Epidermal melanocyte (primary cell): ENCODE measurements at regions not wholly inside any gene's neighbourhood (a gene's known extent, or its start where the extent isn't known, plus 50 kb on each side); places are given as distances from the start of the nearest gene placed in this dataset.

Source experiments
- DNase-seq: peaks from one replicate; pipeline ENCODE4 v3.0.0; 2011; ENCODE audit warnings: low spot score; ENCODE audit not compliant: insufficient read length

DNA sequence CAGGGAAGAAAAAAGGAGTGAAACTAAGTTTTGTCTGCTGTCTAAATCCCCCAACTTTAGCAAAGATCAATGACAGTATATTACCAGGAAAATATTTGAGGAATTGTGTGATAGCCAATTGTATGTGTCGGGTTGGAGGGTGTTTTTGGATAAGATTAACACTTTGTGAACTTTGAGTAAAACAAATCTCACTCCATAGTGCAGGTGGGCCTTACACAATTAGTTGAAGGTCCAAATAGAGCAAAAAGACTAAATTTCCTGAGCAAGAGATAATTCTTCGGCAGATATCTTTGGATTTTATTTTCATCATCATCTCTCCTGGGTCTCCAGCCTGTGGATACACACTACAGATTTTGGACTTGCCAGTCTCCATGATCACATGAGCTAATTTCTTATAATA, 152.8 kb upstream of the CWC22 start:
- DNase-seq = no peak

DNA sequence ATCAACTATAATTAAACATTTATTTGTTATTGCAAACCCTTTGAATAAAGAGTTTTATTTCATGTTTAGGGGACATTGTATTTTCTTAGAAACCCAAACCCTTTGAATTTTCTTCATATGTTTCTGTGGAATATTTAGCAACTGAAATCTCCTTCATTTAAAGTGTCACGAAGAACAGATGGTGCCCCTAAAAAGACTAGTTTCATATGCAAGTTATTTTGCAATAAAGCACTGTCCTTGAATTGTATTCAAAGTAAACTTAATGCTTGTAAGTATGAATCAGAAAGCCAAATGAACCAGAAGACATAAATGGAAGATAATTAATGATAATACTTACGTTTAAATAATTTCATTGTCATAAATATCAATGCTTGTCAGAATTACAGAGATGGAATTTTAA, 151.9 kb upstream of the CWC22 start:
- DNase-seq = no peak

DNA sequence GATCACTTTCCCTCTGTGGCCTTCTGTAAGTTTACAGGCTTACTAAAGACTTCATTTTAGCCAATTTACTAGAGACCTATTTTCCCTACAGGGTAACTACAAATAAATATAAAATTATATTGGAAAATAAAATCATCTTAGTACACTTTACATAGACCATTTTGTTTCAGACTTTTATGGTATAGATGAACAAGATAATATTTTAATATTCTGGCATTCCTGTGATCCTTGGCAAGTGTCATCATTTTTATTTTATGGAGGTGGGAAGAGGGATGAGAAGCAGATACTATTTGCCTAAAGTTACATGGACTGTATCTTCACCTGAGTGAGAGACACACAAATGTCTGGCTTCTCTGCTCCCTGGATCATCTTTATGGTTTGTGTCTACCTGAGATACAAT, 149.6 kb upstream of the CWC22 start:
- DNase-seq = no peak

GRCh38 chr2:180150606-180151005, 143.5 kb upstream of the CWC22 start:
- no peak for DNase-seq

GRCh38 chr2:180146541-180146940, 139.4 kb upstream of the CWC22 start:
- no peak for DNase-seq

- DNase-seq = no peak
Measured at GRCh38 chr2:180146114-180146513, 139.0 kb upstream of the CWC22 start.

DNA sequence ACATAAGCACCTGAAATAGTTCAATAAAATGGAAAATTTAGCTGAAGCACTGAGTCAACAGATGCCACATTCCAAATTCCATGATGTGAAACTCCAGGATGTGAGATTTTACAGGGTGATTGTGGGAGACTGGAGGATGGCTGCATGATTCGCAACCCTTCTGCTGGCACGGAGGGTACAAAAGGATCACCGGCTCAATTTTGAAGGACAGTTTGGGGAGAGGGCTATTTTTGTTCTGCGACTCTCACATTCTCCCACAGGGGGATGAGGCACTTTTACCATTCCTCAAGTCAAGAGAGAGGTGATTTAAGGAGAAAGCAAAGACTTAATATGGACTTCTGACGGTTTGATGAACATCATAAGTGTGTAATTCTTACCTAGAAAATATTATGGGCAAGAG, 138.1 kb upstream of the CWC22 start:
- DNase-seq = no peak

DNA sequence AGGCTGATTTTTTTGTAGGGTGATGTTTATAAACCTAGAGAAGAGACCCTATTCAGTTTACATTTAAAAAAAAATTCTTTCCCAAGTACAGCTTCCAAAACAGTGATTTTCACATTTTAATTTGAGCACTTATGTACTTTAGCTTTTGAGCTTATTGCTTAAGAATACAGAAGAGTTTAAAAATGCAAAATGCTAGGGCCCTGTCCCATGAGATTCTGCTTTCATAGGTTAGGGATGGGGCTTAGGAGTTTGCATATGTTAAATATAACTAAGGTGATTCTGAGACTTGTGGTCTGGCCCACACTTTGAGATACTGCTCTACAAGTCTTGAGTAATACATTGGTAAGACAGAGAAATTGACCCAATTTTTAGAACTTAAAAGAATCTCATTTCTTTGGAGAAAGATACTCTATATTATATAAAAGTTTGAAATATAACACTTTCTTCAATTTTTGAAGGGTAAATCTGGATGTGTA, 137.3 kb upstream of the CWC22 start:
- no peak for DNase-seq

DNA sequence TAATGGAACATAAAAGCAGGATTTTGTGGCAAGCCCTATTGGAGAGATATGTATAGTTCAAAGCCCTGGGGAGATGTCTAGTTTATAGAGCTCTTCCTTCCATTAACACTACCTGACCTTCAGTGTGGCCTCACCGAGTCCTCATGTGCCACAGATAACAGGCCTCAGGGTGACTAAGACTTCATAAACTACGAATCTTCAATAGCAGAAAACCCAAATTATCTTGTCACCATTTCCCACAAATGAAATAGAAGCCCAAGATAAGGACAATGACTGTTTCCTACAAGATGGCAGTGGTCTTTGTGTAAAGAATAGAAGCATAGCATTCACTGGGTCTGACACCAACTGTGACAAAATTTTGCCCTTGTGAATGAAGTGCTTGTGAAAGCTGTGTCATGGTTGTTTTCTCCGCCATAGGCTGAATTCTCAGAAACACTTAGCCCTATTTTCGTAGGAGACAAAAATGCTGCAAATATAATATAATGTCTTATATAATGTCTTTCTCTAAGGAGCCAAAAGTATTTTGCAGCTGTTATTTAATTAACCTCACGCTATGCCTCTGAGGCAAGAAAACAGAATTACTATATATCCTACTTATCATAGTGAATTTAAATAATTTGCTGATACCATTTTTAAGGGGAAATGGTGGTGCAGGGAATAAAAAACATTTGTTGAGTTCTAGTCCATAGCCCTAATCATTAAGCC, 136.7 kb upstream of the CWC22 start:
- no peak for DNase-seq

DNA sequence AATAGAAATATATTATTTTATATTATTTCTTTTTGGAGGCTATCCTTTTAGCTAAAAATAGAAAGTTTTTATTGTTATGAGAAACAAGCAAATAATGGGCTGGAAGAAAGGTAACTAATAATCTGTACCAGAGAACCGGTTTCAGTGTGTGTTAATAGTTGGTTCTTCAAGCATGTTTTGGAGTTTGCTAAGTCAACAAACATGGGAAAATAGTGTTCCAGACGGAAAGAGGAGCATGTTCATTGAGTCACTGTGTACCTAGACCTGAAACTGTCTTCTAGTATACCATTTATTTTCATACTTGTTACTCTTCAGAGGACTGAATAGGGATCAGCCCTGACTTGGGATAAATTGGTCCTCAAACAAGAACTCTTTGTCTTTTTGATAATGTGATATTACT, 134.5 kb upstream of the CWC22 start:
- DNase-seq = no peak

DNA sequence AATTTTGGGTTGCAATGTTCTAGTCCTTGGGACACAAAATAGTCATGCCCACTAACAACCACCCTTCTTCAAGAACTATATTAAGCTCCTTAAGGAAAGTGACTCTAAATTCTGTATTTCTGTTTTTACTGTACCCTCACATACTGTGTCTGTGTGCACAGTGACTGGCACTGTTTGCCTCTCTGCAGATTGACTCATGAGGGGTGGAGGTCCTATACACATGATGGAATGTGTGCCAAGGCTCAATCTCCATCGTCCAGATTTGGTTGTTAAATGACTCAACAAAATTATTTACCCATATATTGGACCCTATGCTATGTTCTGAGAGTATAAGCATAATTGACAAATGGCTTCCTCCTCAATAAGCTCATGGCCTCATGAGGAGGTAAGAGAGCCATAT, 126.6 kb upstream of the CWC22 start:
- DNase-seq = no peak

DNA sequence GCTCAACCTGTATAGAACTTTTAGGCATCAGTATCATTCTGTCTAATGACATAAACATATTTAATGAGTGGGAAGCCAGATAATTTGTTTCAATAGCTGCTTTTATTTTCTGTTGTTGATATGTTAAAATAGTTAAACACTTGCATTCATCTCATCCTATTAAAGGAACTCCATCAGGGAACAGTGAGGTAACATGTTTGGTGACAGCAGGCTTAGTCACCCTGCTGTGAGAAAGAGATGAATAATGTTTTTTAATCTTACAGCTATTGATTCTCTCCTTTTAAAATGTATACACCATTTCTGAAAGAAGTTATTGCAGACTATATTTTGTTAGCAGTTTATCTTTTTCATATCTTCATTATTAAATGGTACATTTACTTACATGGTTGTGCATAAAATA, 123.3 kb upstream of the CWC22 start:
- no peak for DNase-seq

DNA sequence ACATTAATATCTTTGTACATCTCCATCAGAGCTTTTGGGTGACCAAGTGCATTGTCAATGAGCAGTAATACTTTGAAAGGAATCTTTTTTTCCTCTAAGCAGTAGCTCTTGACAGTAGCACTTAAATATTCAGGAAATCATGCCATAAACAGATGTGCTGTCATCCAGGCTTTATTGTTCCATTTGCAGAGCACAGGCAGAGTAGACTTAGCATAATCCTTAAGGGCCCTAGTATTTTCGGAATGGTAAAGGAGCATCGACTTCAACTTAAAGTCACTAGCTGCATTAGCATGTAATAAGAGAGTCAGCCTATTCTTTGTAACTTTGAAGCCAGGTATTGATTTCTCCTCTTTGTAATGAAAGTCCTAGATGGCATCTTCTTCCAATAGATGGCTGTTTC, 121.8 kb upstream of the CWC22 start:
- DNase-seq = no peak

DNA sequence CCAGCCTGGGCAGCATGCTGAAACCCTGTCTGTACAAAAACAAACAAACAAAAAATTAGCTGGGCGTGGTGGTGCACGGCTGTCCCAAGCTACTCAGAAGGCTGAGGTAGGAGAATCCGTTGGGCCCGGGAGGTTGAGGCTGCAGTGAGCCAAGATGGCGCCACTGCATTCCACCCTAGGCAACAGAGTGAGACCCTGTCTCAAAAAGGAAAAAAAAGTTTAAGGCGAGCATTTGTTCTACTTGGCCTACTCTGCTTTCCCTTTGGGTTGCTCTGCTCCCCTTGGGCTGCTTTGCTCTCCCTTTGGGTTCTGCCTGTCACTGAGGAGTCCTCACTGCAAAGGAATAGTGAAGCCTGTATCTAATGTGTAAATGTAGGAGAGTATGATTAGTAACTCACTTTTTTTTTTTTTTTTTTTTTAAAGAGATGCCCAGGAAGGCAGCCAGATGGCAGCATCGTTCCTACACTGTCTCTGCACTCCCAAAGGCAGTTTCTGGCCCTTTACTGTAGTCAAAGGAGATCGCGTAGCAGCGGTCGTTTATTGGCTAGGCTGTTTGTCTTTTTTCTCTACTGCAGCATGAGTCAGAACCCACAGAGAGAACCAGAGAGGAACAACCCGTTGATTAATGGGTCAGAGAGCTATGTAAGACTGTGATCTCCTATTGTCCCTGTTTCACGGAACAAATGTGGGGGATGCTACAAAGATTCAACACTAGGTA, 118.3 kb upstream of the CWC22 start:
- peak; percentile 56 for DNase-seq

DNA sequence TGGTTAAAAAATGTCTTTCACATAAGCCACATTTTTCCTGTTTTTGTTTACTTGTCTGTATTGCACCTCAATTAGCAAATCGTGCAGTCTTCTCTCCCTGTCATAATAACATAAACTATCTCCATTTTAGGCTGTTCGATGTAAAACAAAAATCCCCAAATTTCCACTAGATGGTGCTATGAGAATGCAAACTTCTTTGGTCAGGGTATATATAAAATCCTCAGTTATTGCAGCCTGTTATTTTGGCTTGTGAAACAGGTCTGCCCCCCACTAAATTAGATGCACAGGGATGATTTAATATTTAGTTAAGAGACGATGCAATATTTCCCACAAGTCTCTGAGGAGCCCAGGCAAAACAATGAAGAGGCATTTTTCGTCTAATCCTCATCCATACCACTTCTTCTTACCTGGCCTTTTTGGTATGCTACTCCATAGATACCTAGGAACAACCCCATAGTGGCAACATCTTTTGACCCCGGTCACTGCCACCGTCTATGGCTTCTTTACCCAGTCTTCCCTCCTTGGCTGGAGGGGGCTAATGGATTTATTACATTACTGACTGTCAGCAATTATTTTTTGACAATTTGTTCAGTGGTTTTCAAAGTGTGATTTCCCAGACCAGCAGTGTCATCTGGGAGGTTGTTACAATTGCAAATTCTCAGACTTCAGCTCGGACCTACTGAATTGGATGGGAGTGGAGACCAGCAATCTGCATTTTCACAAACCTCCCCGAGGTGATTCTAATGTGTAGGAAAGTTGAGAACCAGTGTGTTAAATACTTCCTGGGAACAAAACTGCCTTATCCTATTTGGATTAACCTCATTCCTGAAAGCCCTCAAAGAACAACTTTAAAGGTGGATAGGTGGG, 117.4 kb upstream of the CWC22 start:
- peak; percentile 15 for DNase-seq

DNA sequence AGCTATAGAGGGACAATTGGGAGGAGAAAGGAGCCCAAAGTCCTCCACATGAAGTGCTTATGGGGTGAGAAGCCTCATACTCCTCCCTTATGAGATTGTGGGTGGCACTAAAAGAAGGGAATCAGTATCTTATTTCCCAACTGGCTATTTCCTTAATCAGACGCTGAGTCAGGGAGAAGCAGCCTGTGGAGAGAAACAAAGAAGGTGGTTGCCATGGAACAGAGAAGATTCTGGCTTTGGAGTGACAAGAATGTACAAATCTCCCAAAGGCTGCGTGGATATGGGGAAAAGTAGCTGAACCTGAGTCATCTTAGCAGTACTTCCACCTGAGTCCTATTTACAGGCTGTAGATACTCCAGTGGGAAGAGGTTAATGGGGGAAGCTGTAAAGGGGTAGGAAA, 115.8 kb upstream of the CWC22 start:
- no peak for DNase-seq

DNA sequence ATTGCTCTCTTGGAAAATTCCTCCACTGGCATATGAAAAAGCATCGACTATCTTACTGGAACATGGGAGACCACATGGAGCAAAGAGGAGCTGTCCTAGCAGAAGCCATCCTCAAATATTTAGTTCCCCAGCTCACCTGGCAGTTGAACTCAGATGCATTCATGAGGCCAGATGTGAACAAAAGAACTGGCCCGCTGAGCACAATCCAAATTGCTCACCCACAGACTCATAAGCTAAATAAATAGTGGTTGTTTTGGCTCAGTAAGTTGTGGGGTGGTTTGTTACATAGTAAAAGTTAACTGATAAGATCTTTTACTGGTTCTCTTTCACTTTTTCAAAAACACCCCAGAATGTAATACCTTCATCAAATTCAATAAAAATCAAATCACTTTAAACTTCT, 108.6 kb upstream of the CWC22 start:
- DNase-seq = no peak

GRCh38 chr2:180115269-180115668, 108.2 kb upstream of the CWC22 start:
- no peak for DNase-seq

GRCh38 chr2:180111901-180112300, 104.8 kb upstream of the CWC22 start:
- DNase-seq = no peak

DNA sequence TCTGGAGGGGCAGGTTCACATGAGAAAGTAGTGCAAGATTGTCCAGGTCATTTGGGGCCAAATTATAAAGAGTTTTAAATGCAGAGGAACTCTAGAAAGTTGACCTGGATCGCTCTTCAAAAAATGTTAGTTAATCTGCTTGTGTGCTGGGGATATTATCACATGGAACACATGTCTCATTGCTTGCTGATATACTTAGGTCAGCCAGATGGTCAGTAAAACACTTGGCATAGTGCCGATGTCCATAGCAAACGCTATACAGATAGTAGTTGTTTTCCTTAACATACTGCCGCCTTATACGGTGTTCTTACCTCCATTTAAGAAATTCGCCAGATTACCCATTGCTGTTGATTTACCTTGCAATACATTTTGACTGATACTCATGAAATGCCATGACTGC, 103.4 kb upstream of the CWC22 start:
- DNase-seq = no peak

- no peak for DNase-seq
Measured at GRCh38 chr2:180101846-180102245, 94.7 kb upstream of the CWC22 start.

GRCh38 chr2:180099308-180099707, 92.2 kb upstream of the CWC22 start:
- DNase-seq = no peak
